ENCODE measurements at regions not wholly inside any gene's neighbourhood (a gene's known extent, or its start where the extent isn't known, plus 50 kb on each side); places are given as distances from the start of the nearest gene placed in this dataset.
"Not testable (repeated sequence)": the region's sequence is repeated elsewhere in the genome, so short reads cannot be mapped to it uniquely, and the experiment has no call there.

DNA sequence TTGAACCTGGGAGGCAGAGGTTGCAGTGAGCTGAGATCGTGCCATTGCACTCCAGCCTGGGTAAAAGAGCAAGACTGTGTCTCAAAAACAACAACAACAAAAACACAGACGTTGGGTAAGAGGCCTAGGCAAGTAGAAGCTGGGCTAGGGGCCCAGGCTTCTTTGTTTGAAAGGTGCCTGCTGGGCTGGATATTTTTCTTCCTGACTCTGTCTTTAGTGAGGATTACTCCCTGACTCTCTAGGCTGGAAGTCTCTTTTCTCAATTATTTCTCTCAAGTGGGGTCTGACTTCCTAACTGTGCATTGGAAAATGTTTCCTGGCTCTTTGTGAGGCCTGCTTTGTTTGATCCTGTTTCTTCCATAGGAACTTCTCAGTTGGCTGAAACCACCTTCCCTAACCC lies 76.5 kb upstream of the DTNBP1 start:
- TF ChIP-seq, protein P1, sequence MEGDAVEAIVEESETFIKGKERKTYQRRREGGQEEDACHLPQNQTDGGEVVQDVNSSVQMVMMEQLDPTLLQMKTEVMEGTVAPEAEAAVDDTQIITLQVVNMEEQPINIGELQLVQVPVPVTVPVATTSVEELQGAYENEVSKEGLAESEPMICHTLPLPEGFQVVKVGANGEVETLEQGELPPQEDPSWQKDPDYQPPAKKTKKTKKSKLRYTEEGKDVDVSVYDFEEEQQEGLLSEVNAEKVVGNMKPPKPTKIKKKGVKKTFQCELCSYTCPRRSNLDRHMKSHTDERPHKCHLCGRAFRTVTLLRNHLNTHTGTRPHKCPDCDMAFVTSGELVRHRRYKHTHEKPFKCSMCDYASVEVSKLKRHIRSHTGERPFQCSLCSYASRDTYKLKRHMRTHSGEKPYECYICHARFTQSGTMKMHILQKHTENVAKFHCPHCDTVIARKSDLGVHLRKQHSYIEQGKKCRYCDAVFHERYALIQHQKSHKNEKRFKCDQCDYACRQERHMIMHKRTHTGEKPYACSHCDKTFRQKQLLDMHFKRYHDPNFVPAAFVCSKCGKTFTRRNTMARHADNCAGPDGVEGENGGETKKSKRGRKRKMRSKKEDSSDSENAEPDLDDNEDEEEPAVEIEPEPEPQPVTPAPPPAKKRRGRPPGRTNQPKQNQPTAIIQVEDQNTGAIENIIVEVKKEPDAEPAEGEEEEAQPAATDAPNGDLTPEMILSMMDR (IDR thresholded peaks at IDR 0.05): no peak
- TF ChIP-seq POLR2A (IDR thresholded peaks at IDR 0.05) (no peak), EP300 (IDR thresholded peaks at IDR 0.05) (no peak)
- no peak overlapping the region for H3K4me3 ChIP-seq
- DNase-seq: no peak
- 51 to 55% (median 52%) methylated on average over 2 of the region's 2 CpGs for WGBS, 3 donors
- no peaks in the 10 kb centered on the region for H3K36me3 ChIP-seq
- intact Hi-C loops (cut with DNase I): no loop called here
- no peaks in the 10 kb centered on the region for H3K9me3 ChIP-seq
- no peaks in the 10 kb centered on the region for H3K4me1 ChIP-seq (ENCODE audit: insufficient read depth)
- H3K27me3 ChIP-seq: no peaks in the 10 kb centered on the region
- H3K27ac ChIP-seq: no peak overlapping the region

DNA sequence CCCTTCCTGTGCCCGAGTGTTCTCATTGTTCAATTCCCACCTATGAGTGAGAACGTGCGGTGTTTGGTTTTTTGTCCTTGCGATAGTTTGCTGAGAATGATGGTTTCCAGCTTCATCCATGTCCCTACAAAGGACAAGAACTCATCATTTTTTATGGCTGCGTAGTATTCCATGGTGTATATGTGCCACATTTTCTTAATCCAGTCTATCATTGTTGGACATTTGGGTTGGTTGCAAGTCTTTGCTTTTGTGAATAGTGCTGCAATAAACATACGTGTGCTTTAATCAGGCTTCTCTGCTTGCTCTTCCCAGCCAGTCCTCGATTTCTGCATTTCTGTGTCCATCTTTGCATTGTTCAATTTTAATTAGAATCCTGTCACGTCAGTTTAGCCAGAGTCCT lies 75.4 kb upstream of the DTNBP1 start:
- H3K9me3 ChIP-seq; H3K36me3 ChIP-seq; H3K27me3 ChIP-seq; H3K4me3 ChIP-seq; DNase-seq; intact Hi-C loops (cut with DNase I); H3K4me1 ChIP-seq (ENCODE audit: insufficient read depth); H3K27ac ChIP-seq: not testable (repeated sequence)
- WGBS, 3 donors: 79 to 85% (median 82%) methylated on average over 8 of the region's 8 CpGs

DNA sequence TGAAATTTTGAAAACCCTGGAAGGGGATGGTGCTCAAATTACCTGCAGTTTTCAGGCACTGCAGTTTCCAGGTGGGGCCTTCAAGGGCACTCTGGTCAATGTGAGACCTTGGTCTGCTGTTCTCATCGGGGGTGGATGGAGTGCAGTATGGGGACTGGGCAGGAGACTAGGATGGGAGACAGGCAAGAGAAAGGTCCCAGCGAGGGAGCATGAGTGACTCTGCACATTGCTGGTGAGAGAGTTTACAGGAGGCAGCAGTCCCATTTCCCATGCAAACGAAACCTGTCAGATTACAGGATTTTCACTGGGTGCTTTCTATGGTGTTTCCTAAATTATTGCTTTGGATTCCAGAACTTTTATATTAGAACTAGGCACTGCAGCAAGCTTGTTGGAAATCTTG lies 73.5 kb upstream of the DTNBP1 start:
- DNase-seq: no peak
- H3K27me3 ChIP-seq: no peaks in the 10 kb centered on the region
- 82 to 88% (median 85%) methylated on average over 3 of the region's 3 CpGs for WGBS, 3 donors
- intact Hi-C loops (cut with DNase I): no loop called here
- no peak overlapping the region for H3K27ac ChIP-seq
- no peaks in the 10 kb centered on the region for H3K36me3 ChIP-seq
- no peak overlapping the region for H3K4me3 ChIP-seq
- no peaks in the 10 kb centered on the region for H3K9me3 ChIP-seq
- H3K4me1 ChIP-seq (ENCODE audit: insufficient read depth): no peaks in the 10 kb centered on the region
- TF ChIP-seq, protein P1 (IDR thresholded peaks at IDR 0.05): no peak

DNA sequence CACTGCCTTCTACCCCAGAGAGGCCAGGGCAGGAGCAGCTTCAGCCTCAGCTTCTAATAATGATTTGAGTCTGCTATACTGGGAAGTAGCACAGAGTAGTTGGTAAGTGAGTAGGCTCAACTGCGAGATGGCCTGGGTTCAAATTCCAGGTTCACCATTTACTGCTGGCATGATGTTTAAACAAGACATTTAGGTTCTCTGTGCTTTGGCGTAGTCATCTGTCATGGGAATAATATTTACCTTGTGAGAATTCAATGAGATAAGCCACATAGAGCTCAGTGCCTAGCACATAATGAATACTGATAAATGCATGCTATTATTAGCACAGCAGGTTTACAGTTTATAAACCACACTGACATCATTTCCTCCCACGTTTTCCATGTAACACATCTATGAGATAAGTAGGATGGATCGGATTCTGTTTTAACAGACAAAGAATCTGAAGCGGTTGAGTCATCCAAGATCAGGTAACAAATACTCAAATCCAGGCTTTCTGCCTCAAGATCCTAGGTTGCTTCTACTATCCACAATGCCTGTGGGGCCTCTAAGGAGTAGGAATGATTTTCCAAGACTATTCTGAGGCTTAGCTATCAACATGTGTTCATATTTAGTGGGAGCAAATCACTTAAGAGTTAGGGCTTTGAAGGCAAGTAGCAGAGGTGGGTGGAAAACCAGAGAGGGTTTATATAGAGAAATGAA lies 72.9 kb upstream of the DTNBP1 start:
- intact Hi-C loops (cut with DNase I): no loop called here
- no peaks in the 10 kb centered on the region for H3K27me3 ChIP-seq
- no peaks in the 10 kb centered on the region for H3K36me3 ChIP-seq
- DNase-seq: no peak
- no peaks in the 10 kb centered on the region for H3K4me1 ChIP-seq (ENCODE audit: insufficient read depth)
- no peak overlapping the region for H3K4me3 ChIP-seq
- H3K27ac ChIP-seq: no peak overlapping the region
- TF ChIP-seq POLR2A (IDR thresholded peaks at IDR 0.05): no peak
- TF ChIP-seq EP300 (IDR thresholded peaks at IDR 0.05): no peak
- TF ChIP-seq, protein P1 (IDR thresholded peaks at IDR 0.05): no peak
- no peaks in the 10 kb centered on the region for H3K9me3 ChIP-seq
- 34 to 38% (median 36%) methylated on average over 5 of the region's 5 CpGs for WGBS, 3 donors

DNA sequence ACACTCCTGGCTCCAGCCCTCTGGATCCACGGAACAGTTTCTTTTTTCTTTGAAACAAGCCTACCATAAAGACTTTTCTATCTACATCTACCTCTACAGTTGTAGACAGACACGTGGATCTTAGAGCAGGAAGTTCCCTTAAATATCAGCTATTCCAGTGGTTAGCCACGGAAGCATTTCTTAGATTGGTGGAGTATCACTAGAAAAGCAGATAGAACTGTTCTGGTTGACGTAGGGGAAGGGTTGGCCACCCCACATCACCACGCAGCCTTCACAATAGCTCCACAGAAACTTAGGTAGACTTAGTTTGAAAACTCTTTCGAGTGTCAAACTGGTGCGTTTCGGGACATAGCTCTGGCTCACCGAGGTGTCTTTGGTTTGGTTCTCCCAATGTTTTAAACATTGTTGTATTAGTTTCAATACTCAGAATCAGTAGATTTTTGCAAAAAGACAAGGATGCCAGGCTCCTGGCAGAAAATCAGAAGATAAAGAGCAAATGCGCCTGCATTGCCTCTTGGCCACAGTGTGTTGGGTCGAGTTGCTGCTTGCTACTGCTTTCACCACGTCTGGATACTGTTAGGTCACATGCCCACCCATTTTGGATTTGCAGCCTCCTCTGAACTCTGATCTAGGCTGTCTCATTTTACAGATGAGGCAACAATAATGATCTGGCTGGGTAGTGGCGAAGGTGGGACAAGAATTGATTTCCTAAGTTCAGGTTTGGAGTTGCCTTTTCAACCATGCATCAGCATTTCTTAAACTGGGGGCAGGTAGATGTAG lies 71.5 kb upstream of the DTNBP1 start:
- Histone ChIP-seq H3K4me1 (ENCODE audit: insufficient read depth) (no peaks in the 10 kb centered on the region), H3K27ac (no peak overlapping the region), H3K9me3 (no peaks in the 10 kb centered on the region), H3K27me3 (no peaks in the 10 kb centered on the region), H3K4me3 (no peak overlapping the region), H3K36me3 (no peaks in the 10 kb centered on the region)
- 83 to 87% (median 84%) methylated on average over 13 of the region's 13 CpGs for WGBS, 3 donors
- DNase-seq: no peak
- intact Hi-C loops (cut with DNase I): no loop called here
- no peak for TF ChIP-seq EP300 (IDR thresholded peaks at IDR 0.05)
- no peak for TF ChIP-seq POLR2A (IDR thresholded peaks at IDR 0.05)
- TF ChIP-seq, protein P1 (IDR thresholded peaks at IDR 0.05): no peak

Data from ovary (tissue), 7 donors.